Heart right ventricle (tissue), 16 donors: ENCODE measurements at regions not wholly inside any gene's neighbourhood (a gene's known extent, or its start where the extent isn't known, plus 50 kb on each side); places are given as distances from the start of the nearest gene placed in this dataset.

Source experiments
- ATAC-seq, 8 donors: fragments of 200-7000 bp; cut with Tn5 transposase; one replicate each; pipeline ENCODE4 v1.9.1; 2020; ENCODE audit warnings: mild to moderate bottlenecking in 8 of 8, moderate library complexity in 8 of 8, moderate number of reproducible peaks in 1 of 8
- DNase-seq, 2 donors: peaks; one replicate each; pipeline ENCODE4 v3.0.0-alpha.2; 2020
- H3K27ac ChIP-seq, 10 donors: fragments of 200-600 bp; sonication (generic) in 2 of 10; one replicate each; pipeline versions ENCODE4 v1.5.0 to v1.8.0; 2020 to 2022; ENCODE audit warnings: mild to moderate bottlenecking in 3 of 10
- H3K27me3 ChIP-seq, 7 donors: fragments of 200-600 bp; one replicate each; pipeline ENCODE4 v1.8.0; 2021 to 2022; ENCODE audit warnings: mild to moderate bottlenecking in 2 of 7
- H3K36me3 ChIP-seq, 9 donors: fragments of 200-600 bp; sonication (generic) in 1 of 9; one replicate each; pipeline versions ENCODE4 v1.5.0 to v1.8.0; 2020 to 2022; ENCODE audit warnings: mild to moderate bottlenecking in 2 of 9
- H3K4me1 ChIP-seq, 9 donors: fragments of 200-600 bp; sonication (generic) in 1 of 9; one replicate each; pipeline versions ENCODE4 v1.5.0 to v1.8.0; 2020 to 2022; ENCODE audit warnings: mild to moderate bottlenecking in 4 of 9
- H3K4me3 ChIP-seq, 10 donors: fragments of 200-600 bp; sonication (generic) in 2 of 10; one replicate each; pipeline versions ENCODE4 v1.5.0 to v1.8.0; 2020 to 2022; ENCODE audit warnings: mild to moderate bottlenecking in 7 of 10, moderate library complexity in 2 of 10
- H3K9me3 ChIP-seq, 11 donors: fragments of 200-600 bp in 10 of 11; sonication (generic) in 2 of 11; one replicate each; pipeline versions ENCODE4 v1.5.0 to v1.8.0; 2013 to 2022; ENCODE audit warnings: mild to moderate bottlenecking in 2 of 11, control low read depth in 1 of 11, moderate library complexity in 1 of 11
- CTCF ChIP-seq, 9 donors: fragments of 200-600 bp; sonication (generic) in 2 of 9; IDR thresholded peaks; one replicate each; pipeline versions ENCODE4 v1.5.0 to v1.8.0; 2021 to 2022; ENCODE audit warnings: antibody characterized with exemption in 9 of 9, mild to moderate bottlenecking in 5 of 9, moderate library complexity in 1 of 9
- WGBS, 2 donors: extraction: QIAGEN DNeasy Blood & Tissue Kit; methylation state at CpG; one replicate each; pipeline ENCODE4 v1.1.7; 2013; ENCODE audit warnings: inconsistent platforms in 1 of 2; 5-methylcytosine and 5-hydroxymethylcytosine counted together
- intact Hi-C, 10 donors: fragments of 100-400 bp; cut with DNase I; formaldehyde crosslinking; loops; one replicate each; pipeline versions ENCODE4 v1.11.1 to v1.14.2; 2022
- donor health status: Arrhythmogenic right ventricular cardiomyopathy.
- donor health status: ischemic (EF 13 %, LVEDD 7.1; RV severe dilation, severe dysfunction).
- donor health status: healthy with polysubstance abuse.
- donor health status: DM: no; HTN: yes; CAD: no.
- donor health status: DM: no; HTN: no; CAD: no.
- donor health status: ischemic (EF 25% LVEDD 6.9; RV normal size, moderate dysfunction).
- donor health status: ischemic (EF 25% LVEDD 5.7; RV mildly dilated, moderate dysfunction).
- donor health status: healthy.
- donor health status: DM: yes; HTN: yes; CAD: no.
- donor health status: Ischemic cardiomyopathy.
- donor health status: ischemic (EF 35%, LVEDD 5.7; RV mildly dilated, moderate dysfunction).
- donor health status: nonischemic (EF 11% LVEDD 7.7; RV severe dilation, severe dysfunction).
- donor health status: DM: yes; HTN: yes; CAD: no.
- donor health status: PGD.
- donor health status: ischemic (EF 29% LVEDD 5.4; RV normal size, mild dysfunction).
- donor health status: nonischemic (EF 23%, LVEDD 6.1; RV moderate dilation, normal function).

GRCh38 chr6:3623451-3624249 is 127.9 kb downstream of the PXDC1 start:
- no peak for ATAC-seq
- no peak for DNase-seq
- Histone ChIP-seq H3K27ac (no peak overlapping the region), H3K36me3 (no peaks in the 10 kb centered on the region), H3K4me3 (no peak overlapping the region), H3K9me3 (no peaks in the 10 kb centered on the region), H3K27me3 (peaks cover 0 to 57% (median 38%) of the 10 kb centered on the region in 7 donors), H3K4me1 (peaks cover 0 to 6% (median 0%) of the 10 kb centered on the region in 9 donors)
- 77 to 82% methylated on average over 28 of the region's 28 CpGs for WGBS, 2 donors
- TF ChIP-seq CTCF (IDR thresholded peaks at IDR 0.05): no peak
- intact Hi-C loops: no loop called here

- Histone ChIP-seq H3K4me1 (no peaks in the 10 kb centered on the region), H3K9me3 (no peaks in the 10 kb centered on the region), H3K27ac (no peak overlapping the region), H3K36me3 (no peaks in the 10 kb centered on the region), H3K27me3 (peaks cover 0 to 50% (median 32%) of the 10 kb centered on the region in 7 donors), H3K4me3 (no peak overlapping the region)
- no peak for ATAC-seq
- 93 to 99% methylated on average over 5 of the region's 5 CpGs for WGBS, 2 donors
- no peak for DNase-seq
- TF ChIP-seq CTCF (IDR thresholded peaks at IDR 0.05): no peak
- intact Hi-C loops: no loop called here
Observed at GRCh38 chr6:3621411-3621810, 130.1 kb downstream of the PXDC1 start.

GRCh38 chr6:3620937-3621336 is 130.6 kb downstream of the PXDC1 start:
- Histone ChIP-seq H3K4me3 (no peak overlapping the region), H3K27ac (no peak overlapping the region), H3K4me1 (no peaks in the 10 kb centered on the region), H3K9me3 (no peaks in the 10 kb centered on the region), H3K36me3 (no peaks in the 10 kb centered on the region), H3K27me3 (peaks cover 0 to 47% (median 28%) of the 10 kb centered on the region in 7 donors)
- ATAC-seq: no peak
- intact Hi-C loops: no loop called here
- 79 to 86% methylated on average over 3 of the region's 3 CpGs for WGBS, 2 donors
- no peak for DNase-seq
- TF ChIP-seq CTCF (IDR thresholded peaks at IDR 0.05): no peak

GRCh38 chr6:3620389-3620788 is 131.1 kb downstream of the PXDC1 start:
- Histone ChIP-seq H3K4me1 (no peaks in the 10 kb centered on the region), H3K27ac (no peak overlapping the region), H3K36me3 (no peaks in the 10 kb centered on the region), H3K27me3 (peaks cover 0 to 45% (median 23%) of the 10 kb centered on the region in 7 donors), H3K4me3 (no peak overlapping the region), H3K9me3 (no peaks in the 10 kb centered on the region)
- DNase-seq (no peak), ATAC-seq (no peak)
- 98 to 99% methylated on average over 8 of the region's 8 CpGs for WGBS, 2 donors
- intact Hi-C loops: no loop called here
- TF ChIP-seq CTCF (IDR thresholded peaks at IDR 0.05): no peak
